PC-9 (cell line): ENCODE measurements at regions not wholly inside any gene's neighbourhood (a gene's known extent, or its start where the extent isn't known, plus 50 kb on each side); places are given as distances from the start of the nearest gene placed in this dataset.
"Not testable (repeated sequence)": the region's sequence is repeated elsewhere in the genome, so short reads cannot be mapped to it uniquely, and the experiment has no call there.

ENCODE experiments used
- BruUV-seq: library from RNA; stranded (reverse); fragments of 400-500 nt; replicated peaks from 2 replicates; lab custom pipeline; 2021; lab: Mats Ljungman, UMichigan
- CTCF ChIA-PET: fragments of 300-600 bp; sonication (Branson Sonifier 250); formaldehyde crosslinking; loops from one replicate; lab custom pipeline; 2022; ENCODE audit warnings: antibody characterized with exemption; lab: Charles Lee
- POLR2A ChIA-PET: fragments of 300-600 bp; sonication (Branson Sonifier 250); formaldehyde crosslinking; loops from one replicate; lab custom pipeline; 2022; ENCODE audit warnings: antibody characterized with exemption; ENCODE audit not compliant: unreplicated experiment; lab: Charles Lee
- DNase-seq, 2 experiments: peaks; one replicate each; pipeline versions ENCODE4 v3.0.0 to v3.0.0-alpha.2; 2015 to 2022; ENCODE audit warnings: mixed read lengths in 1 of 2
- H2AFZ ChIP-seq: fragments of 200-600 bp; sonication (generic); 2 replicates; pipeline ENCODE4 v1.8.1; 2017; ENCODE audit warnings: antibody characterized with exemption
- H3F3A ChIP-seq: fragments of 200-600 bp; sonication (generic); 2 replicates; pipeline ENCODE4 v1.8.1; 2017; ENCODE audit warnings: antibody characterized with exemption, mild to moderate bottlenecking, low read depth; ENCODE audit not compliant: insufficient read depth
- H3K27ac ChIP-seq: fragments of 200-600 bp; sonication (generic); 2 replicates; pipeline ENCODE4 v1.6.1; 2016; ENCODE audit warnings: mixed run types
- H3K27me3 ChIP-seq: fragments of 200-600 bp; sonication (generic); 2 replicates; pipeline ENCODE4 v1.6.1; 2016; ENCODE audit warnings: low read depth, mixed run types; ENCODE audit not compliant: insufficient read depth
- H3K36me3 ChIP-seq: fragments of 200-600 bp; sonication (generic); 2 replicates; pipeline ENCODE4 v1.6.1; 2016; ENCODE audit warnings: low read depth, mixed run types
- H3K4me1 ChIP-seq: fragments of 200-600 bp; sonication (generic); replicated peaks from 2 replicates; pipeline ENCODE4 v1.6.1; 2016; ENCODE audit warnings: mixed run types; ENCODE audit not compliant: insufficient read depth
- H3K4me2 ChIP-seq: fragments of 200-600 bp; sonication (generic); 2 replicates; pipeline ENCODE4 v1.6.1; 2017; ENCODE audit warnings: mixed run types
- H3K4me3 ChIP-seq: fragments of 200-600 bp; sonication (generic); 2 replicates; pipeline ENCODE4 v1.6.1; 2016; ENCODE audit warnings: mixed run types
- H3K79me2 ChIP-seq: fragments of 200-600 bp; sonication (generic); 2 replicates; pipeline ENCODE4 v1.6.1; 2017; ENCODE audit warnings: low read depth, mixed run types
- H3K9me2 ChIP-seq: fragments of 200-600 bp; sonication (generic); 2 replicates; pipeline ENCODE4 v1.8.1; 2017; ENCODE audit warnings: mild to moderate bottlenecking; ENCODE audit not compliant: insufficient read depth
- H3K9me3 ChIP-seq: fragments of 200-600 bp; sonication (generic); 2 replicates; pipeline ENCODE4 v1.8.1; 2016; ENCODE audit warnings: low read depth; ENCODE audit not compliant: insufficient read depth
- H4K20me1 ChIP-seq: fragments of 200-600 bp; sonication (generic); 2 replicates; pipeline ENCODE4 v1.8.1; 2017; ENCODE audit not compliant: insufficient read depth
- CTCF ChIP-seq: fragments of 200-600 bp; sonication (generic); conservative IDR thresholded peaks from 2 replicates; pipeline ENCODE4 v1.6.1; 2017; ENCODE audit warnings: mixed run types, antibody characterized with exemption, mild to moderate bottlenecking, moderate library complexity
- EZH2 ChIP-seq: fragments of 200-600 bp; sonication (generic); IDR thresholded peaks from 2 replicates; pipeline ENCODE4 v1.8.0; 2017; ENCODE audit warnings: antibody characterized with exemption, low read depth
- intact Hi-C: fragments of 100-400 bp; cut with micrococcal nuclease; formaldehyde crosslinking; loops from one replicate; pipeline ENCODE4 v1.10.0; 2022; ENCODE audit not compliant: unreplicated experiment

- Histone ChIP-seq H4K20me1 (no peaks in the 10 kb centered on the region), H3K9me2 (no peaks in the 10 kb centered on the region), H3F3A (no peaks in the 10 kb centered on the region), H3K4me2 (no peak overlapping the region), H3K36me3 (no peaks in the 10 kb centered on the region), H3K27me3 (no peaks in the 10 kb centered on the region), H2AFZ (no peak overlapping the region), H3K4me3 (no peak overlapping the region), H3K9me3 (no peaks in the 10 kb centered on the region), H3K27ac (no peak overlapping the region), H3K4me1 (no peaks in the 10 kb centered on the region), H3K79me2 (no peaks in the 10 kb centered on the region)
- BruUV-seq = no TSS peak
- ChIA-PET CTCF (no interaction called here), POLR2A (interaction anchor here (0.6 kb wide), 1 partner anchor 15 kb away, joined by 4 read pairs; no protein-coding TSS in a partner anchor)
- no peak for DNase-seq
- intact Hi-C loops = no loop called here
- TF ChIP-seq EZH2 (no peak), CTCF (no peak)
Measured at GRCh38 chr12:68539615-68539952, 71.1 kb upstream of the RAP1B start.

GRCh38 chr12:68540768-68541167 lies 69.9 kb upstream of the RAP1B start:
- POLR2A ChIA-PET = interaction anchor here (0.7 kb wide), 1 partner anchor 18 kb away, joined by 3 read pairs; no protein-coding TSS in a partner anchor
- CTCF ChIA-PET, intact Hi-C loops: not testable (repeated sequence)

GRCh38 chr12:68547318-68547717 lies 63.4 kb upstream of the RAP1B start:
- H3K79me2 ChIP-seq, H3K4me1 ChIP-seq, H3K4me3 ChIP-seq, intact Hi-C loops, H3K9me2 ChIP-seq, H3K27ac ChIP-seq, H2AFZ ChIP-seq, BruUV-seq, H4K20me1 ChIP-seq, H3K36me3 ChIP-seq, DNase-seq, H3K9me3 ChIP-seq, H3F3A ChIP-seq, H3K27me3 ChIP-seq, POLR2A ChIA-PET, H3K4me2 ChIP-seq, CTCF ChIA-PET: not testable (repeated sequence)

More at GRCh38 chr12:68540768-68541167, 69.9 kb upstream of the RAP1B start:
- not testable (repeated sequence) for H3K4me3 ChIP-seq, DNase-seq, H3K36me3 ChIP-seq, H3K9me3 ChIP-seq, H3K4me1 ChIP-seq, H3K9me2 ChIP-seq, H3K27me3 ChIP-seq, H2AFZ ChIP-seq, H3K79me2 ChIP-seq, H3F3A ChIP-seq, H3K27ac ChIP-seq, H4K20me1 ChIP-seq, BruUV-seq, H3K4me2 ChIP-seq

GRCh38 chr12:68552605-68553195 lies 58.0 kb upstream of the RAP1B start:
- BruUV-seq, H3K9me3 ChIP-seq, H3K27ac ChIP-seq, intact Hi-C loops, H3K4me3 ChIP-seq, H2AFZ ChIP-seq, DNase-seq, H3K36me3 ChIP-seq, H3K79me2 ChIP-seq, H3K4me1 ChIP-seq, CTCF ChIA-PET, H3F3A ChIP-seq, H3K27me3 ChIP-seq, H3K9me2 ChIP-seq, H4K20me1 ChIP-seq, H3K4me2 ChIP-seq, POLR2A ChIA-PET: not testable (repeated sequence)
